C4-2B (cell line): ENCODE measurements at regions not wholly inside any gene's neighbourhood (a gene's known extent, or its start where the extent isn't known, plus 50 kb on each side); places are given as distances from the start of the nearest gene placed in this dataset.

Experiments
- CTCF ChIP-seq: fragments of 450-650 bp; conservative IDR thresholded peaks from 2 replicates; pipeline ENCODE4 v1.5.1; 2017; ENCODE audit warnings: mild to moderate bottlenecking
- ZFX ChIP-seq: fragments of 450-650 bp; IDR thresholded peaks from 2 replicates; pipeline ENCODE4 v1.6.1; 2017

GRCh38 chr2:53403792-53404413 lies 363.7 kb upstream of the CHAC2 start:
- TF ChIP-seq CTCF (no peak), ZFX (no peak)
